ENCODE measurements at regions not wholly inside any gene's neighbourhood (a gene's known extent, or its start where the extent isn't known, plus 50 kb on each side); places are given as distances from the start of the nearest gene placed in this dataset.

DNA sequence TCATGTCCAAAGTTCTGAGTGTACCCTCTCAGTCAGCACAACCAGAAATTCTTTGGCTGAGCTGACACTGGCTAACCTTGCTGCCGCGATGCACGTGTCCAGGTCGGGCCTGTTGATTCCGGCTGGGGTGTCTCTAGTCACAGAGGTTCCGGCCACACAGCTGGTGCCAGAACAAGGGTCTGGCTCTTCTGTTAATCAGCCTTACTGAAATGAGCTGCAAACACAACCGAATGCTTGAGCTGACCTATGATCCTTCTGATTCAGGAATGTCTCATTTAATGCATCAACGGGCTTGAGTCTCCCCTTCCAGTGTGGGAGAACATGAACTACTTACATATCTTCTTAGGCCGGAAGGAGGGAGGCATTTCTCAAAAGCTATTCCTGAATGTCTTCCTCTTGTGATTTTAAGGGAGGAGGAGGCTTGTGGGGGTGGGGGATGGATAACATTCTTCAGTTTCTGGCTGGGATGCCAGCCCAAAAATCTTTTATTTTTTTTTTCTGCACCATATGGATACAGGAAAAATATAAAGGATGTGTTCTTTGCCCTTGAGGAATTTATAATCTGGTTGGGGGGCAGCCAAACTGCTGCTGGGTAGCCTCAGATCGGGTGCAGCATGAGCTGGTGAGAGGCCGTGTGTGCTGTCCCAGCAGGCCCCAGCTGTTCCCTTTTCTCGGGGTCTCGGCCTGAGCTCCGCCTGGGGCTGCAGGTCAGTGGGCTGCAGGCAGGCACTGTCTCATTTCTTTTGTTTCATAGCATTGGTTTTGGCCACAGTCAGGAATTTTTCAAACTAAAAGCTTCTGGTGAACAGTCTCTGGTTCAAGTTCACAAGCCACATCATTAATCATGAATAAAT, 319.1 kb upstream of the TBL1XR1 start:
- no peak for DNase-seq

GRCh38 chr3:177517906-177518305, 320.6 kb upstream of the TBL1XR1 start:
- no peak for DNase-seq

GRCh38 chr3:177519588-177519987, 322.3 kb upstream of the TBL1XR1 start:
- DNase-seq = no peak

DNA sequence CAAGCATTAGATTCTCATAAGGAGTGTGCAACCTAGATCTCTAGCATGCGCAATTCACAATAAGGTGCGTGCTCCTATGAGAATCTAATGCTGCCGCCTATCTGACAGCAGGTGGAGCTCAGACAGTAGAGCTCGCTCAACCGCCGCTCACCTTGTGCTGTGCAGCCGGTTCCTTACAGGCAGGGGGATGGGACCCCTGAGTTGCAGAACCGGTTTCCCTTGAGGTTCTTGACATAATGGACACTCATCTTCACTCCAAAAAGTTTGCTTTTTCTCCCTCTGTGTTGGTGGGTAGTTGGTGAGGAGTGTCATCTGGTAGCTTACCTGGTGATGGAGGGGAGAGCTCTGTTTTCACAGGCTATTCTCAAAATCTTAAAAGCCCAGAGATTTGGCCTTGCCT, 324.0 kb upstream of the TBL1XR1 start:
- DNase-seq = no peak

- no peak for DNase-seq
Observed at GRCh38 chr3:177522051-177522450, 324.8 kb upstream of the TBL1XR1 start.

GRCh38 chr3:177523067-177523675, 325.9 kb upstream of the TBL1XR1 start:
- no peak for DNase-seq

GRCh38 chr3:177523872-177524438, 326.7 kb upstream of the TBL1XR1 start:
- DNase-seq = no peak

GRCh38 chr3:177524742-177525141, 327.5 kb upstream of the TBL1XR1 start:
- no peak for DNase-seq

DNA sequence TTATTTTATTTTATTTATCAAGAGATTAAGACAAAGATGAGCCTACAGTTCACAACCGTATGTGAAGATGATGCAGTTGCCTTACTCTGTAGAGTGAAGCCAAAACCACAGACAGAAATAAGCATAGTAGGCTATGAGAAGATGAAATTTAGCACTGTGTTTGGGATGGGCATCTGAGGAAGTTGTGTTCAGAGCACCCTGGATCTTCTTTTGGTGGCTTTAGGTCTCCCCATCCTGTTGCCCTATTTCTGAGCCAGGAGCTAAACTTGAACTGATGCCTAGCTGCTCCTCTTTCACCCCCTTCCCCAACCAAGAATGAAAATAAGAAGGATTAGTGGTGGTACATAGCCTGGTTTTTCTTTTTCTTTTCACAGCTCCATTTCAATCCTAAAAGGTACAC, 328.1 kb upstream of the TBL1XR1 start:
- no peak for DNase-seq

DNA sequence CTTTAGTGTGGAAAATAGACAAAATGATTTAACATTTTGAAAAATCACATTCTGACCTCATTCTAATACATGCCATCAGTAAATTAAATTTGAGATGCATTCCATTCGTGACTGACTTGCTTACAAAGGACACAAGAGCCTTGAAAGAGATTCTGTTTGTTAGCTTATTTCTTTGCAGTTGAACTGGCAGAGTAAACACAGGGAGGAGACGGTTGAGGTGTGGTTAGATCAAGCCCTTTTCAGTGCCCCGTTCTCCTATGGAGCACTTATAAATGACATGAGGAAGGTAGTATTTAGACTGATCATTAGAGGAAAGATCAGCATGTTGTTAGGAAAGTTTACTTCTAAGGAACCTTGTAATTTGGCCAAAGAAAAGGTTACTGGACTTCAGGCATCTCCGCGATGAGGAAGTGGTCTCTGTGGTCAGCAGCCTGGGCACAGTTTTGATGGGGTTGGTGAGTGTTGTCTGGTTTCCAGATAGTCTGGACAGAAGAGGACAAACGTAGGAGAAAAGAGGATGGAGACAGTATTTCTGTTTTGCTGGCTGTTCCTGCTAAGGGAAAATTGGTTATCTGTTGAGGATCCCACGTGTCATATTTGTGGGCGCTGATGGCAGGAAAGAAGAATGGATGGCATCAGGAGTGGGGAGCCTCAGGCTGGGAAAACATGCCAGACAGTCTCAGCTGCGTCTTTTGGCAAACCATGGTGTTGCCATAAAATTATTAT, 328.9 kb upstream of the TBL1XR1 start:
- DNase-seq = no peak

GRCh38 chr3:177527182-177527581, 329.9 kb upstream of the TBL1XR1 start:
- no peak for DNase-seq

- DNase-seq = no peak
Observed at GRCh38 chr3:177528306-177529070, 331.2 kb upstream of the TBL1XR1 start.

- DNase-seq = no peak
Observed at GRCh38 chr3:177529071-177529550, 331.8 kb upstream of the TBL1XR1 start.

DNA sequence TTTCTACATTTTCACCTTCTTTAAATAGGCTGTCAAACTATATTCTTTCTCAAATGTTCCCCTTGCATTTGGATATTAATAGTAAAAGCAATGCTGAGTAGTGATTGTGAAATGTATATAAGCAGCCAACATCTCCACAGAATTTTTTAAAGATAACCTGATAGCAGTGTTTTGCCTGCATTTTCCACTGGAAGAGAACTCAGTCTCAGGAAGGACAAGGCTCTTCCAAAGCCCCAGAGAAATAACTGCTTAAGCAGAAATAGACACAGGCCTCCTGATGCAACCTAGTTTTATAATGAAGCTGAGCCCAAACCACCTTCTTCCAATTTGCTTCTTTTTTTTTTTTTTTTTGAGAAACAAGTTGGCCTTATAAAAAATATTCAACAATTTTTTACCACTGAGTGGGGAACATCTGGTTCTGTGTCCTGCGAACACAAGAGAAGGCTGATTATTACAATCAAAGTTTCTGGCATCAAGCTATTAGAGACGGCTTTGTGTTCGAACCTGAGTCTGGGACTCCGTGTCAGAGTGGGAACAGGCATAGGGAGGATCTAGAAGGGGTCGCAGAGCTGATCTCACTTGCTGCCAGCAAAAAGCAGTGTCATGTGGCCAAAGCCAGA, 332.5 kb upstream of the TBL1XR1 start:
- no peak for DNase-seq

GRCh38 chr3:177530908-177531307, 333.6 kb upstream of the TBL1XR1 start:
- no peak for DNase-seq

GRCh38 chr3:177536873-177537272, 339.6 kb upstream of the TBL1XR1 start:
- DNase-seq = no peak

- no peak for DNase-seq
Observed at GRCh38 chr3:177537612-177538011, 340.3 kb upstream of the TBL1XR1 start.

GRCh38 chr3:177538048-177538749, 340.9 kb upstream of the TBL1XR1 start:
- DNase-seq = no peak

DNA sequence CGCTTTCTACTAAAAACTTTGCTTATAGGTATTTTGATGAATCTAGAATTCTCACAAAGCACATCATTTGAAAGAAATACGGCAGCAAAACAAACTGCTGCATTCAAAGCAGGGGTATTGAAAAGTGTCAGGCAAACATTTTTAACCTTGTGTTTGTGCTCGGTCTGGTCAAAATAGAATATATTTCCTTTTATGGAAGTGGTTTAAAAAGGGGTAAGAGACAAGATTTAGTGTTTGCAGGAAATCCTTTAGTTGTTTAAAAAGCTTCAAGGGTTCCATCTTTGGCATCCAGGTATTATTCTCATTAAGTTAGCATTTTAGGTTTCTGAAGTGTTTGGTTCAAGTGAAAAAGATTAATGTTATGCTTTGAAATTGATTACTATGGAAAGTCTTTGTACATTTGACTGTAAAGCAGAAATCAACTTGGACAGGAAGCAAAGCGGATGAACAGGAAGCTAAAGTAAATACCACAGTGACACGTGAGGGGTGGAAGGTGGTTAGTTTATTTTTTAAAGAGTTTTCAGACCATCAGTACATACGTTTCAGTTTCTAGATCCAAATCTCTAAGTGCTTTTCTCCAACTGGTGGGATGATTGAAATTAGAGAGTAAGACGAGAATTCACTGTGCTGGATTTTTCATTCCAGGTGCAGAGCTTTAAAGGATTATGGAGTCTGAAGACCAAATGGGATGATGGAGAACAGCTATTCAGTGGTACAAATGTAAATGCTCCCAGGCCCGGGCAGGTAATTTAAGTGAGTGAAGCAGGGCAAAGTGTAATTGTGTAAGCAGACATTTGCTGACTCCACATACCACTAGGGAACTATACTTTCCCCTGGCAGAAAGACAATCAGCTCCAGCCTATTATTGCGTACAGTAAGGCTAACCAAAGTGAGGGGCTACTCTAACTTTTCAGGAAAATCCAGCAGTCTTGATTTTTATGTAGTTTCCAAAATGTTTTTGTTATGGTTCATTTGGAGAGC, 341.8 kb upstream of the TBL1XR1 start:
- no peak for DNase-seq

GRCh38 chr3:177541541-177541940, 344.3 kb upstream of the TBL1XR1 start:
- DNase-seq = no peak

All from NCI-H1092 (cell line).